Spleen (tissue), 7 donors: ENCODE measurements at regions not wholly inside any gene's neighbourhood (a gene's known extent, or its start where the extent isn't known, plus 50 kb on each side); places are given as distances from the start of the nearest gene placed in this dataset.

ENCODE experiments used
- POLR2A ChIP-seq, 3 donors: fragments of 450-650 bp; IDR thresholded peaks; one replicate each; pipeline ENCODE4 v1.5.1; 2017; ENCODE audit warnings: antibody characterized with exemption in 3 of 3, mild to moderate bottlenecking in 1 of 3
- TF ChIP-seq, protein P1 (sequence below), 11 experiments: fragments of 200-600 bp in 7 of 11; fragments of 450-650 bp in 4 of 11; sonication (generic) in 4 of 11; IDR thresholded peaks in 8 of 11; conservative IDR thresholded peaks in 3 of 11; 1 replicate in 7 of 11; 2 replicates in 4 of 11; pipeline versions ENCODE4 v1.4.0 to v1.8.0; 2016 to 2021; ENCODE audit warnings: antibody characterized with exemption in 11 of 11, inconsistent platforms in 4 of 11, mild to moderate bottlenecking in 1 of 11
- donor health status: DM: no; HTN: no; CAD: no; lungs with moderate emphysema.
- donor health status: DM: no; HTN: no; CAD: no.
- donor health status: DM: no; HTN: no; CAD: no.

DNA sequence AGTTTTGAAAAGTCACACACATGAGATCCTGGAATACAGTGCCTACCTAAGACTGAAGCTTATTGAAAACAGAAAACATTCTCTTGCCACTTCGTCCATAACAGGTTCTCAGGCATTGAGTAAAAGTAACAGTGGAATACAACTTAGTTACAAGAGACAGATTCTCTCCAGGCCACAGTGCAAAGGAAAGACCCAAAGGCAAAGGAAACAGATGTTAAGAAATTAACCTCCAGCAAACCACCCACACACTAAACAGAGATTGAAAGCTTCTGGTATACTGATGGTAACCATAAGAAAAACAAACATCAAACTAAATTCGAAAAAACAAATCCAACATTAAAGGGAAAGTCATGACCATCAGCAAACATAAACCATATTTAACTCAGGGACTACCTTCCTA lies 914.7 kb downstream of the SLITRK5 start:
- no peak for TF ChIP-seq POLR2A (IDR thresholded peaks at IDR 0.05)
- TF ChIP-seq, protein P1, sequence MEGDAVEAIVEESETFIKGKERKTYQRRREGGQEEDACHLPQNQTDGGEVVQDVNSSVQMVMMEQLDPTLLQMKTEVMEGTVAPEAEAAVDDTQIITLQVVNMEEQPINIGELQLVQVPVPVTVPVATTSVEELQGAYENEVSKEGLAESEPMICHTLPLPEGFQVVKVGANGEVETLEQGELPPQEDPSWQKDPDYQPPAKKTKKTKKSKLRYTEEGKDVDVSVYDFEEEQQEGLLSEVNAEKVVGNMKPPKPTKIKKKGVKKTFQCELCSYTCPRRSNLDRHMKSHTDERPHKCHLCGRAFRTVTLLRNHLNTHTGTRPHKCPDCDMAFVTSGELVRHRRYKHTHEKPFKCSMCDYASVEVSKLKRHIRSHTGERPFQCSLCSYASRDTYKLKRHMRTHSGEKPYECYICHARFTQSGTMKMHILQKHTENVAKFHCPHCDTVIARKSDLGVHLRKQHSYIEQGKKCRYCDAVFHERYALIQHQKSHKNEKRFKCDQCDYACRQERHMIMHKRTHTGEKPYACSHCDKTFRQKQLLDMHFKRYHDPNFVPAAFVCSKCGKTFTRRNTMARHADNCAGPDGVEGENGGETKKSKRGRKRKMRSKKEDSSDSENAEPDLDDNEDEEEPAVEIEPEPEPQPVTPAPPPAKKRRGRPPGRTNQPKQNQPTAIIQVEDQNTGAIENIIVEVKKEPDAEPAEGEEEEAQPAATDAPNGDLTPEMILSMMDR (IDR thresholded peaks at IDR 0.05 in 8 of 11, conservative IDR thresholded peaks at IDR 0.05 in 3 of 11): no peak
